RKO (cell line): ENCODE measurements at regions not wholly inside any gene's neighbourhood (a gene's known extent, or its start where the extent isn't known, plus 50 kb on each side); places are given as distances from the start of the nearest gene placed in this dataset.
"Not testable (repeated sequence)": the region's sequence is repeated elsewhere in the genome, so short reads cannot be mapped to it uniquely, and the experiment has no call there.

Source experiments
- DNase-seq: peaks from one replicate; pipeline ENCODE4 v3.0.0-alpha.2; 2016; ENCODE audit warnings: low spot score

DNA sequence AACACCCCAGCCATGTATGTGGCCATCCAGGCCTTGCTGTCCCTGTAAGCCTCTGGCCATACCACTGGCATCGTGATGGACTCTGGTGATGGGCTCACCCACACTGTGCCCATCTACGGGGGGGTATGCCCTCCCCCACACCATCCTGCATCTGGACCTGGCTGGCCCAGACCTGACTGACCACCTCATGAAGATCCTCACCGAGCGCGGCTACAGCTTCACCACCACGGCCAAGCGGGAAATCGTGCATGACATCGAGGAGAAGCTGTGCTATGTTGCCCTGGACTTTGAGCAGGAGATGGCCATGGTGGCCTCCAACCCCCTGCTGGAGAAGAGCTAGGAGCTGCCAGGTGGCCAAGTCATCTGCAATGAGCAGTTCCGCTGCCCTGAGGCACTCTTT lies 80.4 kb upstream of the ZCCHC2 start:
- DNase-seq, result no peak

DNA sequence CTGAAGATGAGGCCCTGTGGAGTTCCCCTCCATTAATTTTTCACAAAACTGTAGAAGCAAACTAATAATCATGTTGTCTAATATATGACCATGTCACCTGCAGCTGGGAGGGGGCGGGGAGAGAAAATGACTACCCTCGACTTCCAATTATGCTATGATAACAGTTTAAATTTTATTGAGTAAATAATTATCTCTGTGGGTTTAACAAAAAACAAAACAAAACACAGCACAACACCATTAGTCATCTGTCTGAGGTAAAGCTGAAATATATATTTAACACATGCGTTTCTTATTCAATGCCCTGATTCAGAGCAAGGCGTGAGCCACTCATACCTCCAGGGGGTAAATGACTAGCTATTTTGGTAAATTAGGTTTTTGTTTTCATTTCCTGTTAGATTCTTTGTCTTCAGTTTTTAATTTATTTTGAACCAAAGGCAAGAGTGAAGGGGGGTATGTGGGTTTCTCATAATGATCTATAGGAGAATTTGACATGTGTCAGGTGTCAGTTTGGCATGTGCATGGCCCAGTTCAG lies 77.4 kb upstream of the ZCCHC2 start:
- peak; percentile 7 for DNase-seq

DNA sequence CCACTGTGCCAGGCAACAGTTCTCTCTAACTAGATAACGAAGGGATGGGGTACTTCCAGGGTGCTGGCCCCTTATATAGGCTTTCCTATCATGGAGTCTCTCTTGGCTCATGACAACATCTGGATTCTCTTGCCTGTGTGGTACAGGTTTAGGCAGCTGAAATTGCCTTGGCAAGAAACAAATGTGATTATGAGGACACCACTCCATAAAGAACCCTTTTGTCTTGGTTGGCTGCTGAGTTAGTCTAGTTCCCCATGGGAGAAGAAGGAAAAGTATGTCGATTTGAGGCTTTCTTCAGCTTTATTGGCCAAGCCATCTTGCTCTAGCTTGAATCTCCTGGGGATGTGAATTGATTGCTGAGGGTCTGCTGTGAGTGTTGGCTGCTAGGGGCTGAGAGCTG lies 76.3 kb upstream of the ZCCHC2 start:
- no peak for DNase-seq

DNA sequence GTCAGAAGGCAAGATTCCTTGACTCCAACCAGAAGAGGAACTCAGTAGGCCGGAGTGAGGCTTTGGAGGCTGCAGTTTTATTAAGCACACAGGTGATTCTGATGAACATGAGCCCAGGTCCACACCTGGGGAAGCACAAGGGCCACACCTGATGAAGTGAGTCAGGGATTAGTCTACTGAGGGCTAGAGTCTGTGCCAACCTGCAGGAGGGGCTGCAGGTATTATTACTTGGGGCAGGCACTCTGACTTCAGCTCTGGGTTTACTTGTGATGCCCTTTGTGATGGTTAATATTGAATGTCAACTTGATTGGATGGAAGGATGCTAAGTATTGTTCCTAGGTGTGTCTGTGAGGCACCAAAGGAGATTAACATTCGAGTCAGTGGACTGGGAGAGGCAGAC lies 75.2 kb upstream of the ZCCHC2 start:
- no peak for DNase-seq

DNA sequence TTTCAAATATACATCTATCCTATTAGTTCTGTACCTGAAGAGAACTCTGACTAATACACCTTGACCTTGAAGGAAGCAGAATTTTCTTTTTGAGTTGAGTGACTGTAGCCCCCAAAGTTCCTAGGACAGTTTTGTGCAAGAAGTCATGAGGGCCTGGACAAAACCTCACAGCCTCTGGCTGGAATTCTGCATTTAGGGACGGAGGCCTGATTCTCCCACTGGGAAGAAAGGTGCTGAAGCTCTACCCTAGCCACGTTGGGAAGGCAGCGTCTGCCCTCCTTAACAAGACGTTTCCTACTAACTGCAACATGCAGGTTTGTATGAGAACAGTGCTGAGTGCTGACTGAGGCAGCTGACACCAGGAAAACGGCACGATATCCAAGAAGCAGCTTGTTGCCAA lies 74.4 kb upstream of the ZCCHC2 start:
- DNase-seq, result no peak

DNA sequence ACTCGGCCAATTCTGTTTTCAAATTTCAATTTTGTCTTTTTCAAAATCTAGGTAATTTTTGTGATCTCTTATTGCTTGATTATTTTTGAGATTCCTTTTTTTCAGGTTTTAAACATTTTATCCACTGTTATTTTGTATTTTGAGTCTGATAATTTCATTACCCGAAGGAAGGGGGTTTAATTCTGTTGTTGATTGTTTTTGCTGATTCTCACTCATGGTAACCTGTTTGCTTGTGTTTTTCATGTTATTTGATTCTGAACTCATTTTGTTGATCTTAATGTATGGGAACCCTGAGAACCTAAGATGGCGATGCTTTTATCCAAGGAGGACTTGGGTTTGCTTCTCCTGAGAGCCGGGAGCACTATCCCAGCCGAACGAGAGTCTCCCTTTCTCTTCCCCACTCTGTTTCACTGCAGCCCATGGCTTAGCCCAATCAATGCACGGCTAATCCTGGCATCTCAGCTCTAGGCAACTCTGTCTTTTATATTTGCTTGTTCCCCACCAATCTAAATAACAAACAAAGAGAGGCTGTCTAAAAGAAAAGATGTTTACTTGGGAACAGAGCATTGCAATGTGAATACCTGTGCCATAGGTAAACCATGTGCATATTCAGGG lies 73.2 kb upstream of the ZCCHC2 start:
- DNase-seq, result no peak

DNA sequence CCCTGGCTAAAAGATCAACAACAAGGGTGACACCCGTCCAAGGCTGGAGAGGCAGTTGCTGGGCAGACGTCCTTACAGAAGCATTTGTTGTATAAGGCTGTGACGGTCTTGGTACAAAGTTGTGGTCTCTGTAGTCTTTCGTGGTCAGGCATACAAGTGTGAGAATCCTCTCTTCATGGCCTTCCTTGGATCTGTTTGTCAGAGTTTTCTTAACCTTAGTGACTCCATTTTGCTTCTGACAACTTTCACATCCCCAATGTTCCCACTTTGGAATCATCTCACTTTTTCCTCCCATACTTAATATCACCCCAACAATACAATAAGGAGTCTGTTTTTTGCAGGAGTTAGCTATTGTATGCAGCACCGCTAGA lies 72.7 kb upstream of the ZCCHC2 start:
- DNase-seq, result no peak

DNA sequence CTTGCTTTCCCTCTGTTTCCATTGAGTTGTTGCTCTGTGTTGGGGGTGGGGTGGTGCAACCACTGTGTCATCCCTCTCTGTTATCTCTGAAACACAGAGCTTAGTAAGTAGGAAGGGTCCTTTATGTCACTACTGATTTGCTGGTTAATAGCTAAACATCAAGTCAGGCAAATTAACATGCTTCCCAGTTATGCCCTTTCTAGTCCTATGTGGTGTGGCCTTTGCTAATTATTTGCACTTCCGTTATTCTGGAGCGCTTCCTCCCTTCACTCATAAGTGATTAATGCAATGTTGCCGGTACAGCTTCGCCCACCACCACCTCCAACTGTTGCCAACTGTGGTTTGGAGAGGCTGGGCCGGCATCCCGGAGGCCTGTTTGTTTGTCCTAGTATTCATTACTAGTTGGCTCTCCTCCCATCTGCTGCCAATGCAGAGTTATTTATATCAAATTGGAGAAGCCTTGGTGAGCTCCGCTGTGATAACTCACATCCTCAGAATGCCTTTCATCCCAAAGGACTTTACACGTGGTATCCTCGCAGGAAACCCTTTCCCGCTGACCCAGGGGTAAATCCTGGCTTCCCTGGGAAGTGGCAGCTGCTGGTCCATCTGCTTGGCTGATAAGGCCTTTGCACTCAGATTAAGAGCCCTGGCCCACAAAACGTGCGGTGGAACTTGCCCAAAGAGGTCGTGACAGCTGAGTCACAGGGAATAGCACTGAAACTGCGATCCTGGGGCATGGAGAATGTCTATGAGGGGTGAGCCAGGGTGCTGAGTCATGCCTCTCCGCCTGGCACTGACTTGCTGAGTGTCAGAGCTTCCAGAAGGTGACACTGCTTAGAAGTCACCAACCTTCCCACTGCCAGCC lies 72.0 kb upstream of the ZCCHC2 start:
- peak; percentile 86 for DNase-seq

DNA sequence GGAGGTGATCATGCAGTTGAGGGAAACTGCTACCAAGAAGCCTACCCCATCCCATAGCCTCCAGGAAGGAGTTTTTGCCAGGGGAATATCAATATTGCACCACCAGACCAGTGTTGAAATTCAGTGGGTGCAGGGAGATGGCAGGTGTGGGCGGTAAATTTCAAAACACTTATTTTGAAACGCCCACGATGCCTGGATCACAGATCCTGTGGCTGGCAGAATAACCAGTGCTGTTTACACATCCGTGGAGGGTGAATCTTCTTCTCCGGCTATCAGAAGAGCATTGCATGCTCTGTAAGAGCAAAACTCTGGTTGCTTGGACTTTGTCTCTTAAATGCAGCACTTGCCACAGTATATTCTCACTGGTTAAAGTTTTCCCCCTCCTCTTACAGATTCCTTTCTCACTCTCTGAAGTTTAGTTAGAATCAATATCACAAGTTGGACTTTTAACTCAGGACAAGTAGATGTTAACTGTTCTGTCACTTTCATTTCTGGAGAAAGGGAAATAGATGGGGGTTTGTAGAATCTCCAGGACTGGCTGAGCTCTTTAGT lies 70.5 kb upstream of the ZCCHC2 start:
- DNase-seq, result no peak

DNA sequence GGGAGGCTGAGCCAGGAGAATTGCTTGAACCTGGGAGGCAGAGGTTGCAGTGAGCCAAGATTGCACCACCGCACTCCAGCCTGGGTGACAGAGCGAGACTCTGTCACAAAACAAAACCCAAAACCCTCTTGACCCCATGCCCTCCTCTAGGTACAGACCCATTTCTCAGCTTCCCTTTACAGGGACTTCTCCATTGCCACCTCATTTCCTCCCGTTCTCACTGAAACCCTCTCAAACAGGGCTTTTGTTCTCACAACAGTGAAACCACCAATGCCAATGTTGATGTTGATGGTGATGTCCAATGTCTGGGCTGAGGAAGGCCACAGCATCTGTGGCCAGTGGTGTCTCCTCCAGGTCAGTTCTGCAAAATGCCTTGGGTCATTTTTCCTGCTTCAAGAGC lies 69.0 kb upstream of the ZCCHC2 start:
- no peak for DNase-seq

DNA sequence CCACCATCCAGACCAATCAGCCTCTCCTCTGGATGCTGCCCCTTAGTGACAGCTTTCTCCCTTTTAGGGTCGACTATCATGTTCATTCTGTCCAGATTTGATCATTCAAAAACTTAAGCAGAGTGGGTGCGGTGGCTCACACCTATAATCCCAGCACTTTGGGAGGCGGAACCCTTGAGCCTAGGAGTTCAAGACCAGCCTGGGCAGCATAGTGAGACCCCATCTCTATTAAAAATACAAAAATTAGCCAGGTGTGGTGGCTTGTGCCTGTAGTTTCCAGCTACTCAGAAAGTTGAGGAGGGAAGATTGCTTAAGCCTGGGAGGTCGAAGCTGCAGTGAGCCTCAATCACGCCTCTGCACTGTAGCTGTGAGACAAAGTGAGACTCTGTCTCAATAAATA lies 68.3 kb upstream of the ZCCHC2 start:
- DNase-seq, result no peak

DNA sequence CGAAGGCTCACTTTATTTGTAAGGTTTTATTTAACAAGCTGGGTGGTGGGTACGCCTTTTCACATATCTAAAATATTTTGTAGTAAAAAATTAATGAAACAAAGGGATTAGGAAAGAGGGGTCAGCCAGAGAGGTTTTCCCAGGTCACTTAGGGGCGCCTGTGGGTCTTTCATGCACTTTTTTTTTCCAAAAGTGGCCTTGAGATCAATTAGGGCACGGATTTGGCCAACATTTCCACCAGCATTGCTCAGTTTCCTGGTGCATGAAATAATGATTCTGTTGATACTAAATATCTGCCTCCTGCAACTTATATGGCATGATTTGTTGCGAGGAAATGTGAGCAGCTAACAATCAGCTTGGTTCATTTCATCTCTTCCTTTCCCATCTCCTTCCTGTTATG lies 67.6 kb upstream of the ZCCHC2 start:
- DNase-seq, result no peak

DNA sequence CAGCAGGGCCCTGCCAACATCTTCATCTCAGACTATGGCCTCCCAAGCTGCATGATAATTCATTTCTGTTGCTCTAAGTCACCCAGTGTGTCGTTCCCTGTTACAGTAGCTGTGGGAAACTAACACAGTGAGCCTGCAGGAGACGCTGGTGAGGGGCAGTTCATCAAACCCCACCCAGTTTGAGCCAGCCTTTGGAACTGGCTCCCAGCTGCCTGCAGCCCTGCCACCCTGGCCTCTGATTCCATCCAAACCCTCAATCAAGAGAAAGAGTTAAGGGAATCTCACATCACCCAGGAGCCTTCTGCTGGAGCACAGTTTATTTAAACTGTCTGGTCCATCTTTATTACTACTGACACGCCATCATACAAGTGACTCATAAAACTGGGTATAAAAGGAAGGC lies 64.9 kb upstream of the ZCCHC2 start:
- no peak for DNase-seq

DNA sequence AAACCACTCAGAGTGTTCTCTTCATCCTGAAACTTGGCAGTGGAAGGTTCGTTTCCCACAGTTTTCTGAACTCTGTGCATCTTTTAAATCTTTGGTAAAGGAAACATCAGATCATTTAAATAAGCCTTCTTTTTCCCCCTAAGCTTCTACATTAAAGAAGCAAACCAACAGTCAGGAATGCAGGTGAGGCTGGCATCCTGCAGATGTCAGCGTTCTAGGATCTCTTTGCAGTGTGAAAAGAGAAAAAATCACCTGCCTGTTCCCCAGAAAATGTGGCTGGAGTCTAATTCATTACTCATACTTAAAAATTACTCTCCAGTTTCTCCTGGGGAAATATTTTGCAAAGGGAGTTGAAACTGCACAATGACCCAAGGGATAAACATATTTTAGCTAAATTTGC lies 64.5 kb upstream of the ZCCHC2 start:
- no peak for DNase-seq

DNA sequence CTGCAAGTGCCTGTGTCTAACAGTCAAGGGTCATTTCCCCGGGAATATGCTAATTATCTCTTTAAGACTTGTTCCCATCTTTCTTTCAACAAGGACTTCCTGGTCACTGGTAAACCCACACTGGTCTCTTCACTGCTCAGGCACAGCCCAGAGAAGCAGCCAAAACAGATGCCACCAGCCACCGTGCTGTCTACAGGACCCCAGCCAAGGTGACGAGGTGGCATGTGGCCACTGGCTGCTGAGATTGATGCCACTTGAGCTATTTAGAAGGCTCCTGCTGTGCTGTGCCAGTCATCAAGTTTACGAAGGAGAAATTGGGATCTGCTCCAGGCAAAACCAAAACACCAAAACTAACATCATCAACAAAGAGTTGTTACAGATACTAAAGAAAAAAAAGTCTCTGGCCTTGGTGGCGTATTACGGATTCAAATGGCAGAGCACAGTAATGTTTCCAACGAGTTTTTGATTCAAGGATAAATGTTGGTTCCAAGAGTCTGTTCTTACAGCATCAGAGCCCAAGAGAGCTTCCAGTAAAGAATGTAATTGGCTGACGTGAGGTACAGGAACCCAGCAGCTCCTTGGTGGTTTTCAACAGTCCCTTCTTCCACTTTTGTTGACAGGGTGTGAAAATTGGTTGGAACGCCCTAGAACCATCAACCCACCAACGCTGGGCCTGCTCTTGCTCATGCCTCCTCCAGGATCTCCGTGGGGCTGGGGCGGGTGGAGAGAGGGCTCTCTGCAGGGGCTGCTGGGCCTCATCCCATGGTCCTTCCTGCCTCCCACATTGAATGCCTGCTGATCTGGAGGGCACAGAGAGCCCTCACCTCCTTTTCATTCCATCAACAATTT lies 63.7 kb upstream of the ZCCHC2 start:
- no peak for DNase-seq

DNA sequence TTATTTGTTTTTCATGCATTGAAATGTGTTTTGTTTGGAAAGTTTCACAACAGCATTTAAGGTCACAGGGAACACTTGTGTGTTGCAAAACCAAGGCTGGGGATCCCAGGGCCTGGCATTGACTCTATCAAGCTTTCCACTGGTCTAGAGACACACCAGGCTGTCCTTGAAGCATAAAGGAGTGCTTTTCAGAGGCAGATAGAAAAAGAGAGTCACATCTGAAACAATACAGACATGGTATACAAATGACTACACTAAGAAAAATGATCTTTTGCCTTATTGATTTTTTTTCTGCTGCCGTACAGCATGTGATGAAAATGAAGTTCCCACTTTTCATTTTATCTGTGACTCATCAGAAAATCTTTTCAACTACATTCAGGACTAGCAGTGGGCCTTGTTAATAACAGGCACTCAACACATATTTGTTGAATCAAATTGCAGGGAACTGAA lies 61.9 kb upstream of the ZCCHC2 start:
- DNase-seq, result no peak

DNA sequence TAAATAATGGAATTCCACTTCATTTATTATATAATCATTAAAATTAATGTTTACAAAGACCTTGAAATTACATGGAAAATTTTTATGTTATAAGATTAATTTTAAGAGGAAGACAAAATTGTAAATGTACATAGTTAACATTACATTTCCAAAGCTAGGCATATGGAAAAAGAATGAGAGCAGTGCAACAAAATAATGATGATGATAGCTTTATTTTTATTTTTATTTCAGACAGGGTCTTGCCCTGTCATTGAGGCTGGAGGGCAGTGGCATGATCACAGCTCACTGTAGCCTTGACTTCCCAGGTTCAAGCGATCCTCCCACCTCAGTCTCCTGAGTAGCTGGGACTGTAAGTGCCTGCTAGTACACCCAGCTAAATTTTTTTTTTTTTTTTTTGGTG lies 61.2 kb upstream of the ZCCHC2 start:
- DNase-seq, result no peak

DNA sequence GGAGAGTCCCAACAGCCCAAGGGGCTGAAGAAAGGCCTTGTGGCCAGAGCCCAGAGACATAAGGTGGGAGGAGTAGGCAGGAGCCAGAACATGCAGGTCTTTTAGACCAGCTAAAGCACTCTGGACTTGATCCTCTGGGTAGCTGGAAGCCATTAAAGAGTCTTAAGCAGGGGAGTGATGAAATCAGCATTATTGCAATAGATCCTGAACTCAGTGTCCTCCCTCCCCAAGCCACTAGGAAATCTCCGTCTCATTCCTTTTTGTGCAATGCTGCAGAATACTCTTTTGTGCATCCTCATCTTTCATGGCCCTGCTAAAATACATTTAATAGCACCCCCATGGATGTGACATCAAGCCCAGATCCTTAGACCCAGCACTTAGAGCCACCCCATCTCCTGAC lies 58.6 kb upstream of the ZCCHC2 start:
- DNase-seq, result no peak

DNA sequence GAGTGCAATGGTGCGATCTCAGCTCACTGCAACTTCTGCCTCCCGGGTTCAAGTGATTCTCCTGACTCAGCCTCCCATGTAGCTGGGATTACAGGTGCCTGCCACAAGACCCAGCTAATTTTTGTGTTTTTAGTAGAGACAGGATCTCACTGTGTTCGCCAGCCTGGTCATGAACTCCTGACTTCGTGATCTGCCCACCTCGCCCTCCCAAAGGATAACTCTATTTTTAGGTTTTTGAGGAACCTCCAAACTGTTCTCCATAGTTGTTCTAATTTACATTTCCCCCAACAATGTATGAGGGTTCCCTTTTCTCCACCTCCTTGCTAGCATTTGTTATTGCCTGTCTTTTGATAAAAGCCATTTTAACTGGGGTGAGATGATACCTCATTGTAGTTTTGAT lies 53.7 kb upstream of the ZCCHC2 start:
- not testable (repeated sequence) for DNase-seq
